ENCODE measurements at regions not wholly inside any gene's neighbourhood (a gene's known extent, or its start where the extent isn't known, plus 50 kb on each side); places are given as distances from the start of the nearest gene placed in this dataset.

- H3K27ac Mint-ChIP-seq = no peak overlapping the region
- CTCF ChIA-PET = no interaction called here
- H3K9me3 ChIP-seq (ENCODE audit: control insufficient read depth in 1 of 2, insufficient read depth in 1 of 2, low read length in 2 of 2) = peaks cover 0 to 6% of the 10 kb centered on the region in 2 experiments
- H3K4me1 Mint-ChIP-seq (ENCODE audit: low read depth) = peaks cover 9% of the 10 kb centered on the region
- H3K36me3 Mint-ChIP-seq (ENCODE audit: low read depth) = no peaks in the 10 kb centered on the region
- intact Hi-C loops (cut with DNase I, micrococcal nuclease) = no loop called here
- no peaks in the 10 kb centered on the region for H3K36me3 ChIP-seq (ENCODE audit: insufficient read depth, low read length)
- peaks cover 4% of the 10 kb centered on the region for H3K9me3 Mint-ChIP-seq
- no peaks in the 10 kb centered on the region for H3K27me3 Mint-ChIP-seq
- no peaks in the 10 kb centered on the region for H3K27me3 ChIP-seq (ENCODE audit: control insufficient read depth in 1 of 2, insufficient read depth in 2 of 2, low read length in 2 of 2)
- H3K4me1 ChIP-seq (ENCODE audit: insufficient read depth, low read length) = no peaks in the 10 kb centered on the region
- H3K4me3 ChIP-seq (ENCODE audit: low read length) = no peak overlapping the region
- POLR2A ChIA-PET = no interaction called here
- no peak for DNase-seq
- H3K4me3 Mint-ChIP-seq = no peak overlapping the region
- no peak for ATAC-seq (ENCODE audit: poor library complexity)
- H3K27ac ChIP-seq (ENCODE audit: low read depth in 1 of 2, low read length in 2 of 2) = no peak overlapping the region
- no peak for TF ChIP-seq CTCF (IDR thresholded peaks at IDR 0.05)
These were observed 102.7 kb upstream of the CD55 start for GRCh38 chr1:207218512-207219362.

GRCh38 chr1:207219979-207220889 lies 101.2 kb upstream of the CD55 start:
- ChIA-PET CTCF (interaction anchor here (0.7 to 1.2 kb wide), 2 partner anchors 185 to 247 kb away, joined by 3 read pairs; no protein-coding TSS in a partner anchor), POLR2A (no interaction called here)
- Histone ChIP-seq H3K27ac (ENCODE audit: low read depth in 1 of 2, low read length in 2 of 2) (no peak overlapping the region), H3K27me3 (ENCODE audit: control insufficient read depth in 1 of 2, insufficient read depth in 2 of 2, low read length in 2 of 2) (no peaks in the 10 kb centered on the region), H3K36me3 (ENCODE audit: insufficient read depth, low read length) (no peaks in the 10 kb centered on the region), H3K9me3 (ENCODE audit: control insufficient read depth in 1 of 2, insufficient read depth in 1 of 2, low read length in 2 of 2) (no peaks in the 10 kb centered on the region), H3K4me1 (ENCODE audit: insufficient read depth, low read length) (no peaks in the 10 kb centered on the region), H3K4me3 (ENCODE audit: low read length) (no peak overlapping the region)
- ATAC-seq (ENCODE audit: poor library complexity) (no peak), DNase-seq (no peak)
- Mint-ChIP-seq H3K36me3 (ENCODE audit: low read depth) (no peaks in the 10 kb centered on the region), H3K4me3 (no peak overlapping the region), H3K9me3 (no peaks in the 10 kb centered on the region), H3K27me3 (no peaks in the 10 kb centered on the region), H3K27ac (no peak overlapping the region), H3K4me1 (ENCODE audit: low read depth) (peaks cover 9% of the 10 kb centered on the region)
- no peak for TF ChIP-seq CTCF (IDR thresholded peaks at IDR 0.05)
- intact Hi-C loops (cut with DNase I, micrococcal nuclease) = no loop called here

GRCh38 chr1:207221934-207222351 lies 99.5 kb upstream of the CD55 start:
- DNase-seq = no peak
- Mint-ChIP-seq H3K27me3 (no peaks in the 10 kb centered on the region), H3K9me3 (no peaks in the 10 kb centered on the region), H3K27ac (no peak overlapping the region), H3K4me1 (ENCODE audit: low read depth) (peaks cover 9% of the 10 kb centered on the region), H3K36me3 (ENCODE audit: low read depth) (no peaks in the 10 kb centered on the region), H3K4me3 (no peak overlapping the region)
- no peaks in the 10 kb centered on the region for H3K4me1 ChIP-seq (ENCODE audit: insufficient read depth, low read length)
- ChIA-PET POLR2A (no interaction called here), CTCF (interaction anchor here (1.2 kb wide), 1 partner anchor 183 kb away, joined by 3 read pairs; no protein-coding TSS in a partner anchor)
- H3K4me3 ChIP-seq (ENCODE audit: low read length) = no peak overlapping the region
- H3K27ac ChIP-seq (ENCODE audit: low read depth in 1 of 2, low read length in 2 of 2) = no peak overlapping the region
- no peak for ATAC-seq (ENCODE audit: poor library complexity)
- no peak for TF ChIP-seq CTCF (IDR thresholded peaks at IDR 0.05)
- intact Hi-C loops (cut with DNase I, micrococcal nuclease) = no loop called here
- no peaks in the 10 kb centered on the region for H3K27me3 ChIP-seq (ENCODE audit: control insufficient read depth in 1 of 2, insufficient read depth in 2 of 2, low read length in 2 of 2)
- H3K36me3 ChIP-seq (ENCODE audit: insufficient read depth, low read length) = no peaks in the 10 kb centered on the region
- no peaks in the 10 kb centered on the region for H3K9me3 ChIP-seq (ENCODE audit: control insufficient read depth in 1 of 2, insufficient read depth in 1 of 2, low read length in 2 of 2)

All from CD4-positive, alpha-beta T cell (primary cell).